Mammary epithelial cell (primary cell): ENCODE measurements at regions not wholly inside any gene's neighbourhood (a gene's known extent, or its start where the extent isn't known, plus 50 kb on each side); places are given as distances from the start of the nearest gene placed in this dataset.

ENCODE experiments used
- EZH2 ChIP-seq: IDR thresholded peaks from 2 replicates; pipeline ENCODE4 v1.6.1; 2012; ENCODE audit warnings: low read length, inconsistent platforms, borderline replicate concordance
- TF ChIP-seq, protein P1 (sequence below), 2 donors: IDR thresholded peaks in 1 of 2; conservative IDR thresholded peaks in 1 of 2; 2 replicates each; pipeline ENCODE4 v1.5.1; 2011 to 2012; ENCODE audit warnings: inconsistent platforms in 2 of 2, low read length in 2 of 2, mild to moderate bottlenecking in 2 of 2, control low read depth in 1 of 2, low read depth in 1 of 2; ENCODE audit not compliant: insufficient read depth in 1 of 2; ENCODE audit errors: extremely low read depth in 1 of 2

DNA sequence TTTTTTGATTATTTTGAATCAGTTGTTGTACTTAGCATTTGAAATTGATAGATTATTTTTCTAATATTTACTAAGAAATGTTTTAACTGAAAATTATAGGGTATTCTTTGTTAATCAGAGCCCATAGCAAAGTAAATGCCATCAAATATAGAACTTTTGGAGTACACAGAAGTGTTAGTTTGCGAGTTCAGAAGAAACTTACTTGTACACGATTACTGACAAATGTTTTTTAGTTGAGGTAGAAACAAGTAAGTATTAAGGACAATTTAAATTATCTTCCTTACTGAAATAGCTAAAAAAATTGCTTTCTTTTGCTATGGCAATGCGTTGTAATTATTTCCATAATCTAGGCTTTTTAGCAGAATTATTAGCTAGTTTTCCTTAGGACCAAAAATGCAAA, 692.2 kb downstream of the USP25 start:
- TF ChIP-seq, protein P1, sequence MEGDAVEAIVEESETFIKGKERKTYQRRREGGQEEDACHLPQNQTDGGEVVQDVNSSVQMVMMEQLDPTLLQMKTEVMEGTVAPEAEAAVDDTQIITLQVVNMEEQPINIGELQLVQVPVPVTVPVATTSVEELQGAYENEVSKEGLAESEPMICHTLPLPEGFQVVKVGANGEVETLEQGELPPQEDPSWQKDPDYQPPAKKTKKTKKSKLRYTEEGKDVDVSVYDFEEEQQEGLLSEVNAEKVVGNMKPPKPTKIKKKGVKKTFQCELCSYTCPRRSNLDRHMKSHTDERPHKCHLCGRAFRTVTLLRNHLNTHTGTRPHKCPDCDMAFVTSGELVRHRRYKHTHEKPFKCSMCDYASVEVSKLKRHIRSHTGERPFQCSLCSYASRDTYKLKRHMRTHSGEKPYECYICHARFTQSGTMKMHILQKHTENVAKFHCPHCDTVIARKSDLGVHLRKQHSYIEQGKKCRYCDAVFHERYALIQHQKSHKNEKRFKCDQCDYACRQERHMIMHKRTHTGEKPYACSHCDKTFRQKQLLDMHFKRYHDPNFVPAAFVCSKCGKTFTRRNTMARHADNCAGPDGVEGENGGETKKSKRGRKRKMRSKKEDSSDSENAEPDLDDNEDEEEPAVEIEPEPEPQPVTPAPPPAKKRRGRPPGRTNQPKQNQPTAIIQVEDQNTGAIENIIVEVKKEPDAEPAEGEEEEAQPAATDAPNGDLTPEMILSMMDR (conservative IDR thresholded peaks at IDR 0.05 in 1 of 2, IDR thresholded peaks at IDR 0.05 in 1 of 2; ENCODE audit: extremely low read depth in 1 of 2, insufficient read depth in 1 of 2, low read depth in 1 of 2, low read length in 2 of 2): no peak
- TF ChIP-seq EZH2: no peak
